ENCODE measurements at regions not wholly inside any gene's neighbourhood (a gene's known extent, or its start where the extent isn't known, plus 50 kb on each side); places are given as distances from the start of the nearest gene placed in this dataset.

- H3K4me3 ChIP-seq, result no peak overlapping the region
- no peak overlapping the region for H3K27ac ChIP-seq
- TF ChIP-seq CTCF (IDR thresholded peaks at IDR 0.05; ENCODE audit: low read depth, low read length), result no peak
- no peak for DNase-seq (ENCODE audit: low read depth in 1 of 2, low spot score in 1 of 2)
- no peaks in the 10 kb centered on the region for H3K36me3 ChIP-seq
- no peaks in the 10 kb centered on the region for H3K4me1 ChIP-seq (ENCODE audit: low read depth)
- H3K9me3 ChIP-seq (ENCODE audit: low read depth), result no peaks in the 10 kb centered on the region
- H3K27me3 ChIP-seq, result no peaks in the 10 kb centered on the region
Measured at GRCh38 chr5:7039074-7039473, 325.8 kb downstream of the TENT4A start.

GRCh38 chr5:7040111-7040510 is 326.9 kb downstream of the TENT4A start:
- H3K4me3 ChIP-seq, result no peak overlapping the region
- H3K4me1 ChIP-seq (ENCODE audit: low read depth), result no peaks in the 10 kb centered on the region
- DNase-seq (ENCODE audit: low read depth in 1 of 2, low spot score in 1 of 2), result no peak
- H3K36me3 ChIP-seq, result no peaks in the 10 kb centered on the region
- no peak overlapping the region for H3K27ac ChIP-seq
- H3K27me3 ChIP-seq, result no peaks in the 10 kb centered on the region
- TF ChIP-seq CTCF (IDR thresholded peaks at IDR 0.05; ENCODE audit: low read depth, low read length), result no peak
- H3K9me3 ChIP-seq (ENCODE audit: low read depth), result no peaks in the 10 kb centered on the region

- no peak for TF ChIP-seq CTCF (IDR thresholded peaks at IDR 0.05; ENCODE audit: low read depth, low read length)
- H3K9me3 ChIP-seq (ENCODE audit: low read depth), result no peaks in the 10 kb centered on the region
- no peaks in the 10 kb centered on the region for H3K36me3 ChIP-seq
- no peak overlapping the region for H3K4me3 ChIP-seq
- H3K27ac ChIP-seq, result no peak overlapping the region
- no peaks in the 10 kb centered on the region for H3K27me3 ChIP-seq
- no peak for DNase-seq (ENCODE audit: low read depth in 1 of 2, low spot score in 1 of 2)
- no peaks in the 10 kb centered on the region for H3K4me1 ChIP-seq (ENCODE audit: low read depth)
Measured at GRCh38 chr5:7043797-7044196, 330.6 kb downstream of the TENT4A start.

GRCh38 chr5:7047511-7048261 is 334.5 kb downstream of the TENT4A start:
- H3K27ac ChIP-seq, result no peak overlapping the region
- H3K9me3 ChIP-seq (ENCODE audit: low read depth), result no peaks in the 10 kb centered on the region
- no peaks in the 10 kb centered on the region for H3K4me1 ChIP-seq (ENCODE audit: low read depth)
- no peaks in the 10 kb centered on the region for H3K27me3 ChIP-seq
- DNase-seq (ENCODE audit: low read depth in 1 of 2, low spot score in 1 of 2), result no peak
- no peak for TF ChIP-seq CTCF (IDR thresholded peaks at IDR 0.05; ENCODE audit: low read depth, low read length)
- no peaks in the 10 kb centered on the region for H3K36me3 ChIP-seq
- no peak overlapping the region for H3K4me3 ChIP-seq

- Histone ChIP-seq H3K27ac (no peak overlapping the region), H3K36me3 (no peaks in the 10 kb centered on the region), H3K4me3 (no peak overlapping the region), H3K4me1 (ENCODE audit: low read depth) (no peaks in the 10 kb centered on the region), H3K9me3 (ENCODE audit: low read depth) (no peaks in the 10 kb centered on the region), H3K27me3 (no peaks in the 10 kb centered on the region)
- no peak for DNase-seq (ENCODE audit: low read depth in 1 of 2, low spot score in 1 of 2)
- TF ChIP-seq CTCF (IDR thresholded peaks at IDR 0.05; ENCODE audit: low read depth, low read length), result no peak
Measured at GRCh38 chr5:7050986-7051385, 337.8 kb downstream of the TENT4A start.
